K562 (cell line): ENCODE measurements at regions not wholly inside any gene's neighbourhood (a gene's known extent, or its start where the extent isn't known, plus 50 kb on each side); places are given as distances from the start of the nearest gene placed in this dataset.

Experiments used
- CTCF ChIP-seq, 3 experiments: IDR thresholded peaks in 2 of 3; conservative IDR thresholded peaks in 1 of 3; 2 replicates each; pipeline ENCODE4 v1.5.1; 2011 to 2012; ENCODE audit warnings: low read length in 3 of 3, mild to moderate bottlenecking in 3 of 3, control low read depth in 2 of 3, improper control_type of control experiment in 1 of 3, inconsistent platforms in 1 of 3, low read depth in 1 of 3, mixed read lengths in 1 of 3, moderate library complexity in 1 of 3; ENCODE audit not compliant: insufficient read depth in 2 of 3
- E2F6 ChIP-seq, 2 experiments: IDR thresholded peaks; 2 replicates each; pipeline ENCODE4 v1.6.1; 2011; ENCODE audit warnings: borderline replicate concordance in 1 of 2, control low read depth in 1 of 2, low read depth in 1 of 2, low read length in 1 of 2, mild to moderate bottlenecking in 1 of 2, mixed read lengths in 1 of 2, moderate library complexity in 1 of 2; ENCODE audit not compliant: insufficient read depth in 1 of 2, insufficient read length in 1 of 2, poor library complexity in 1 of 2, severe bottlenecking in 1 of 2; ENCODE audit errors: extremely low read depth in 1 of 2
- EGR1 ChIP-seq: fragments of 450-650 bp; conservative IDR thresholded peaks from 2 replicates; pipeline ENCODE4 v1.6.1; 2017; ENCODE audit warnings: mild to moderate bottlenecking
- ETS1 ChIP-seq: conservative IDR thresholded peaks from 2 replicates; pipeline ENCODE4 v1.6.1; 2011; ENCODE audit warnings: low read depth, mild to moderate bottlenecking, low read length; ENCODE audit not compliant: control insufficient read depth
- FOXJ2 ChIP-seq: fragments of 200-800 bp; sonication (Bioruptor generic); IDR thresholded peaks from 2 replicates; pipeline ENCODE4 v1.6.1; 2016; ENCODE audit warnings: missing genetic modification characterization, missing compliant biosample characterization
- TFAM ChIP-seq: fragments of 250-450 bp; sonication (Bioruptor Pico); conservative IDR thresholded peaks from 2 replicates; pipeline ENCODE4 v1.5.0; 2021; ENCODE audit warnings: mild to moderate bottlenecking, moderate library complexity
- TSC22D4 ChIP-seq: fragments of 450-650 bp; IDR thresholded peaks from 2 replicates; pipeline ENCODE4 v1.6.1; 2016; ENCODE audit warnings: missing genetic modification characterization, missing biosample characterization, control low read depth
- YBX1 ChIP-seq: fragments of 450-650 bp; IDR thresholded peaks from 2 replicates; pipeline ENCODE4 v1.7.1; 2016; ENCODE audit warnings: mild to moderate bottlenecking
- ZBTB33 ChIP-seq: sonication (generic); formaldehyde crosslinking; IDR thresholded peaks from 2 replicates; pipeline ENCODE4 v1.8.1; 2023; ENCODE audit warnings: mild to moderate bottlenecking, missing genetic modification reagents
- ZBTB7A ChIP-seq: IDR thresholded peaks from 2 replicates; pipeline ENCODE4 v1.6.1; 2011; ENCODE audit warnings: low read depth, mild to moderate bottlenecking, low read length, moderate library complexity, borderline replicate concordance; ENCODE audit not compliant: control insufficient read depth
- ZNF583 ChIP-seq: fragments of 250-450 bp; sonication (Bioruptor Pico); IDR thresholded peaks from 2 replicates; pipeline ENCODE4 v1.4.0; 2020

- no peak for TF ChIP-seq ETS1
- peak; percentile 70 for TF ChIP-seq ZBTB33 (CRISPR knock-in tag)
- TF ChIP-seq TSC22D4 (tag), result no peak
- TF ChIP-seq FOXJ2 (tag), result no peak
- TF ChIP-seq E2F6 (IDR thresholded peaks at IDR 0.05; ENCODE audit: borderline replicate concordance in 1 of 2, extremely low read depth in 1 of 2, insufficient read depth in 1 of 2, insufficient read length in 1 of 2, low read depth in 1 of 2, low read length in 1 of 2, poor library complexity in 1 of 2, severe bottlenecking in 1 of 2), result peak in 1 of 2 experiments; percentile 41
- TF ChIP-seq TFAM, result no peak
- peak; percentile 58 to 83 (median 65) for TF ChIP-seq CTCF (IDR thresholded peaks at IDR 0.05 in 2 of 3, conservative IDR thresholded peaks at IDR 0.05 in 1 of 3; ENCODE audit: insufficient read depth in 2 of 3, low read depth in 1 of 3, low read length in 3 of 3)
- TF ChIP-seq ZNF583, result no peak
- TF ChIP-seq EGR1, result peak; percentile 55
- peak; percentile 85; the same call in 1 of the 2 replicates for TF ChIP-seq ZBTB7A
- no peak for TF ChIP-seq YBX1
- TF ChIP-seq, all 486 proteins: peak for 12
Measured at GRCh38 chr10:101291331-101292193, 62.3 kb upstream of the LBX1 start (continued).
